ENCODE measurements at regions not wholly inside any gene's neighbourhood (a gene's known extent, or its start where the extent isn't known, plus 50 kb on each side); places are given as distances from the start of the nearest gene placed in this dataset.

DNA sequence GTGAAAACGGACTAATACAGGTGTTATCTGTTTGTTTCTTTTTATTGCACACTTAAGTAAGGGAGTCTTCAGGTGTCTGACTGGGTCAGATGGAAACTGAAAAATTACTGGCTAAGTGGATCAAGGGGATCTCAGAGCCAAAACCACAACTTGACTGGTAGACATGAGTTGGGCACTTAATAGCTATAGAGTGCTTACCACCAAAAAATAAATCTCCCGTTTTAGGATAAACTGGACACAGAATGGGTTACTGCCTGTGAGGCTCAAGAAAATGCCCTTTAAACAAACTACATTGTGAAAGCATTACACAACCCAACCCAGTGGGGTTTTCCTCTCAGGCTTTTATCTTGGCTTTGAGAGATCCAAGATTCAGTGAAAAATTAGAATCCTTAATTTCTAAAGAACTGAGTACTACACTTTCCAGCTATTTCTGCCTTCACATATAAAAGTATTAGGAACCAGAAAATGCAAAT, 134.0 kb upstream of the LYPLAL1 start:
- TF ChIP-seq POLR2A (IDR thresholded peaks at IDR 0.05; ENCODE audit: control extremely low read depth in 1 of 2, low read depth in 2 of 2, low read length in 2 of 2) (no peak), POLR2AphosphoS5 (IDR thresholded peaks at IDR 0.05; ENCODE audit: low read depth, low read length) (no peak), CREB1 (IDR thresholded peaks at IDR 0.05) (no peak), KDM1A (IDR thresholded peaks at IDR 0.05; ENCODE audit: borderline replicate concordance, low read length) (no peak), SIN3A (conservative IDR thresholded peaks at IDR 0.05 in 1 of 2, IDR thresholded peaks at IDR 0.05 in 1 of 2; ENCODE audit: low read depth in 1 of 2, low read length in 2 of 2) (no peak), EGR1 (IDR thresholded peaks at IDR 0.05; ENCODE audit: borderline replicate concordance, low read depth, low read length) (no peak), SIRT6 (IDR thresholded peaks at IDR 0.05; ENCODE audit: low read length) (no peak), TAF1 (IDR thresholded peaks at IDR 0.05; ENCODE audit: low read depth, low read length) (no peak), FOSL1 (IDR thresholded peaks at IDR 0.05; ENCODE audit: insufficient read depth, low read depth, low read length) (no peak)
- TF ChIP-seq, protein P1, sequence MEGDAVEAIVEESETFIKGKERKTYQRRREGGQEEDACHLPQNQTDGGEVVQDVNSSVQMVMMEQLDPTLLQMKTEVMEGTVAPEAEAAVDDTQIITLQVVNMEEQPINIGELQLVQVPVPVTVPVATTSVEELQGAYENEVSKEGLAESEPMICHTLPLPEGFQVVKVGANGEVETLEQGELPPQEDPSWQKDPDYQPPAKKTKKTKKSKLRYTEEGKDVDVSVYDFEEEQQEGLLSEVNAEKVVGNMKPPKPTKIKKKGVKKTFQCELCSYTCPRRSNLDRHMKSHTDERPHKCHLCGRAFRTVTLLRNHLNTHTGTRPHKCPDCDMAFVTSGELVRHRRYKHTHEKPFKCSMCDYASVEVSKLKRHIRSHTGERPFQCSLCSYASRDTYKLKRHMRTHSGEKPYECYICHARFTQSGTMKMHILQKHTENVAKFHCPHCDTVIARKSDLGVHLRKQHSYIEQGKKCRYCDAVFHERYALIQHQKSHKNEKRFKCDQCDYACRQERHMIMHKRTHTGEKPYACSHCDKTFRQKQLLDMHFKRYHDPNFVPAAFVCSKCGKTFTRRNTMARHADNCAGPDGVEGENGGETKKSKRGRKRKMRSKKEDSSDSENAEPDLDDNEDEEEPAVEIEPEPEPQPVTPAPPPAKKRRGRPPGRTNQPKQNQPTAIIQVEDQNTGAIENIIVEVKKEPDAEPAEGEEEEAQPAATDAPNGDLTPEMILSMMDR (IDR thresholded peaks at IDR 0.05; ENCODE audit: control extremely low read depth in 1 of 3, insufficient read depth in 1 of 3, low read depth in 1 of 3, low read length in 3 of 3): no peak
- TF ChIP-seq, protein P2, sequence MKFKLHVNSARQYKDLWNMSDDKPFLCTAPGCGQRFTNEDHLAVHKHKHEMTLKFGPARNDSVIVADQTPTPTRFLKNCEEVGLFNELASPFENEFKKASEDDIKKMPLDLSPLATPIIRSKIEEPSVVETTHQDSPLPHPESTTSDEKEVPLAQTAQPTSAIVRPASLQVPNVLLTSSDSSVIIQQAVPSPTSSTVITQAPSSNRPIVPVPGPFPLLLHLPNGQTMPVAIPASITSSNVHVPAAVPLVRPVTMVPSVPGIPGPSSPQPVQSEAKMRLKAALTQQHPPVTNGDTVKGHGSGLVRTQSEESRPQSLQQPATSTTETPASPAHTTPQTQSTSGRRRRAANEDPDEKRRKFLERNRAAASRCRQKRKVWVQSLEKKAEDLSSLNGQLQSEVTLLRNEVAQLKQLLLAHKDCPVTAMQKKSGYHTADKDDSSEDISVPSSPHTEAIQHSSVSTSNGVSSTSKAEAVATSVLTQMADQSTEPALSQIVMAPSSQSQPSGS (IDR thresholded peaks at IDR 0.05; ENCODE audit: low read length): no peak
- TF ChIP-seq, protein P3, sequence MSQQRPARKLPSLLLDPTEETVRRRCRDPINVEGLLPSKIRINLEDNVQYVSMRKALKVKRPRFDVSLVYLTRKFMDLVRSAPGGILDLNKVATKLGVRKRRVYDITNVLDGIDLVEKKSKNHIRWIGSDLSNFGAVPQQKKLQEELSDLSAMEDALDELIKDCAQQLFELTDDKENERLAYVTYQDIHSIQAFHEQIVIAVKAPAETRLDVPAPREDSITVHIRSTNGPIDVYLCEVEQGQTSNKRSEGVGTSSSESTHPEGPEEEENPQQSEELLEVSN (IDR thresholded peaks at IDR 0.05): no peak
